Activated CD4-positive, alpha-beta T cell treated with anti-CD3 and anti-CD28 coated beads, Interleukin-2, amount 50 U/mL, for 4 hours (primary cell): ENCODE measurements at regions not wholly inside any gene's neighbourhood (a gene's known extent, or its start where the extent isn't known, plus 50 kb on each side); places are given as distances from the start of the nearest gene placed in this dataset.
"Not testable (repeated sequence)": the region's sequence is repeated elsewhere in the genome, so short reads cannot be mapped to it uniquely, and the experiment has no call there.

Experiments used
- DNase-seq, 2 experiments: peaks; one replicate each; pipeline ENCODE4 v3.0.0-alpha.2; 2020

DNA sequence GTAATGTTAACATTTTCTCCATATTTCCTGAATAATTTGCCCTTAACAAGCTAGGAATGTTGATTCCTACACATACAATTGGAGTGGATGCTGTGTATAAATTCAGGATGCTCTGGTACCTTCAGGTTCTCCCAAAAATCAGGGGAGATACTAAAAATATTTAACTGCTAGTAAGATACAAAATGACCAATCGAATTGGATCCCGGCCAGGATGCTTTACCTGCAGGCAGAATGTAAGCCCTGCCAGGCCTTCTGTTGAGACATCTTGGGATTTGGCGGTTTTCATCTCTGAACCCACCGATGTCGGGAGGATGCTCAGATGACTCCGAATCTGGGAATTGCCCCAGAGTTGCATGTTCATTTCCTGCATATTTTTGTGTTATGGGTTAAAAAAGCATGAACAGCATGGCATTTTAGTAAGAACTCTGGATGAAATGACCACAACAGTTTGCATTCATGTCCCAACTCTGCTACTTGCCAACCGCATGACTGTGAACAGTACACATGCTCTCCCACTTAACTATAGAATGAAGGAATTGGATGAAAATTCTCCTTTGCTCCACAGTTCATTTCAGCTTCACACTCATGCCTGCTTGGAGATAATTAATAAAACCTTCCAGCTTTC is 241.4 kb upstream of the TBL1XR1 start:
- DNase-seq: no peak

GRCh38 chr3:177439694-177440269 is 242.5 kb upstream of the TBL1XR1 start:
- no peak for DNase-seq

DNA sequence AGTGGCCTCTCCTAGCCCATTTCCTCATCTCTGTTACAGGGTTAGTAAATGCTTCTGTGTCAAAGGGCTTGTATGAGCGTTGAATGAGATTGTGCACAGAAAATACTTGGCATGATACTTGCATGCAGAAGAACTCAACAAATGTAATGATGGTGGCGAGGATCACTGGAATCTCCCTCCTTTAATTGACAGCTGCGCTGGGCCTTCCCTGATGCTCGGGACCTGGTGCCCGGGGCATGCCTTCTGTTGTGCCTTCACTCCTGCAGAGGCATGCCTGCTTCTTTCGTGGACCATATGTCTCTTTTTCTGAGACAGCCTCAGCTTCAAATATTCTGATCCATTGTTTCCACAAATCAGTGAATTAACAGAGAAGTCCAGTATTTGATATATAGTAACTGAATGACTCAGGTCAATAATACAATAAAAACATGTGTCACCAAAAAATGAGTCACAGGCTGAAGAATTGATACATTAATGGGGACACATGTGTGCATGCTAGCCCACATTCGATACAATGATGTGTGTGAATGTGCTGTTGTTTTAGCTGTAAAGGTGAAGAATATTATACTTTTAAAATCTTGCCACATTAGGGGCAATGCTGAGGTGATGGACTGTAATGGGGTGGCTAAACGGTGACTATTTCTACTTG is 243.3 kb upstream of the TBL1XR1 start:
- no peak for DNase-seq

GRCh38 chr3:177441276-177441812 is 244.1 kb upstream of the TBL1XR1 start:
- DNase-seq: no peak

- no peak for DNase-seq
Measured at GRCh38 chr3:177441813-177442646, 244.7 kb upstream of the TBL1XR1 start.

GRCh38 chr3:177443469-177443868 is 246.2 kb upstream of the TBL1XR1 start:
- no peak for DNase-seq

- DNase-seq: no peak
Measured at GRCh38 chr3:177444696-177445095, 247.4 kb upstream of the TBL1XR1 start.

- no peak for DNase-seq
Measured at GRCh38 chr3:177445549-177445948, 248.3 kb upstream of the TBL1XR1 start.

DNA sequence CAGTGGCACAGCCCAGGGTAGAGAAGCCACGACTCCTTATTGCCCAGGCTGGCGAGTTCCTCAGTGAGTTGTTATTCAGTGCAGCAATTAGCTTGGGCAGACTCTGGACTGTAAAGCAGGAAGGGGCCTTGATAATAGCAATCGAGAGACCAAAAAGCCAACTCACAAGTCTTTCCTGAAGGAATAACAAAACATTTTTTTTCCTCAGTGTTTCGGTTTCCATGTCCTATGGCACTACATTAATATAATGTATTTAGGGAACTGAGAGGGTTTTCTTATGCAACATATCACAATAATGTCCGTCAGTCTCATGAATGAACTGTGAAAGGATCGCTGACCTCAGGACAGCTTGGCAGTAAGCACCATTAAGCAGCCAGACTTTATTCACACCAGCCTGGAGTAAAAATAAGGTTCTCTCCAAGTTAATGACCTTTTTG is 248.9 kb upstream of the TBL1XR1 start:
- DNase-seq: no peak

GRCh38 chr3:177447938-177448337 is 250.7 kb upstream of the TBL1XR1 start:
- DNase-seq: no peak

DNA sequence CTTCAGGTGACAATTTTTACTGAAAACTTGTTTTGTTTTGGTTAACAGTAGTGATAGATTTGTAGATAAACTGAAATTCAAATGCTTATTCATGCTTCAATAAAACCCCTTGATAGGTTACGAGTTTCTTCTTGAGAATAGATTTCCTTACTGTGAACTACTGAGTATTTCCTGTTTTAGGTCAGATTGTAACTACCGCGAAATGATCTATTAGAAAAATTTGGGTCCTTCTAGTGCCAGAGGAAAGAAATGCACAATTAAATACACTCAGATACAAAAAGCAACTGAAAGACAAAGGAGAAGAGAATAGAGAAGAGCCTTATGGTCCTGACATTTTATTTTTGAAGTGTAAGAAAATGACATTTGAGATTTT is 251.7 kb upstream of the TBL1XR1 start:
- DNase-seq: no peak

DNA sequence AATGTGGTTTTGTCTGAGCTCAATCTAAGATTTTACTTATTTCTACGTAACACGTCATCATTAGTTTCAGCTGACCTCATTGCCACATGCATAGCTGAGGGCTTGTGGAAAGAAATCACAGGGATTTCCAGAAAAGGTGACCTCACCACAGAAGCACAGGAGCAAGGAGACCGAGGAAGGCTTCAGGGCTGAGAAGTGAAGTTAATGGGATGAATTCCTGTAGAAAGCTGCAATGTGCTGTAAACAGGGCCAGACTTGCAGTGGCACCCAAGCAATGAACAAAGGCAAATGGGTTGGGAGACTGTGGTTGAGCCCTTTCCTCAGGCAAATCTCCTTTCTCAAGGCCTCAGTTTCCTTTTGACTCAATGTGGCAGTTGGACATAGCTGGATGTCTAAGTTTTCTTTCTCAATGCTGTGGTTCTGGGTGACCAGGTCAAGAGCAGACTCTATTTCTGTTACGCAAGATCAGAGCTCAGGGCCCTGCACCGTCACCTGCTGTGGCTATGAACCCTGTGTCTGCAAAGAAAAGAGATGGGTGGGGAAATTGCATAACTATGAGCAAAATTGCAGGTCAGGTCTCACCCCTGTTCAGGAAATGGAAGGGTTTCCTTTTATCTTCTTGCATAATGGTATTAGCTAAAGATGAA is 252.2 kb upstream of the TBL1XR1 start:
- no peak for DNase-seq

DNA sequence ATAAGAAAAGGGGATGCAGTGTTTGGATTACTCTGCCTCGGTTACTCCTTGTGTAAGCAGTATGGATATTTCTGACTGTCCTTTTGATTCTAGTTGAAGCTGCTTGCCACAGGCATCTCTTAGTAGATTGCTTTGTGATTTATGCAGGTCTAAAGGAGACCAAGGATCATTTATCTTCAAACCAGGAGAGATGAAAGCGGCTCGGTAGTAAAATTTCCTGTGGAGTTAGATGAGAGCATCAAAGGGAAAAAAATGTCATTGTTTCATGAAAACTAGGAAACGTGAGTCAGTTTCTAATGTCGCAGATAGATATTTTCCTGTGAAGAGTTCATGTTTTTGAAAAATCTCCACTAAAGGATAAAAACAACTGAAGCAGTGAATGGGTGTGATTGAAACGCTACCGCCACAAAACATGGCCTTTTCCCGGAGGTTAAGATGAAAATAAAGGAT is 254.0 kb upstream of the TBL1XR1 start:
- no peak for DNase-seq

DNA sequence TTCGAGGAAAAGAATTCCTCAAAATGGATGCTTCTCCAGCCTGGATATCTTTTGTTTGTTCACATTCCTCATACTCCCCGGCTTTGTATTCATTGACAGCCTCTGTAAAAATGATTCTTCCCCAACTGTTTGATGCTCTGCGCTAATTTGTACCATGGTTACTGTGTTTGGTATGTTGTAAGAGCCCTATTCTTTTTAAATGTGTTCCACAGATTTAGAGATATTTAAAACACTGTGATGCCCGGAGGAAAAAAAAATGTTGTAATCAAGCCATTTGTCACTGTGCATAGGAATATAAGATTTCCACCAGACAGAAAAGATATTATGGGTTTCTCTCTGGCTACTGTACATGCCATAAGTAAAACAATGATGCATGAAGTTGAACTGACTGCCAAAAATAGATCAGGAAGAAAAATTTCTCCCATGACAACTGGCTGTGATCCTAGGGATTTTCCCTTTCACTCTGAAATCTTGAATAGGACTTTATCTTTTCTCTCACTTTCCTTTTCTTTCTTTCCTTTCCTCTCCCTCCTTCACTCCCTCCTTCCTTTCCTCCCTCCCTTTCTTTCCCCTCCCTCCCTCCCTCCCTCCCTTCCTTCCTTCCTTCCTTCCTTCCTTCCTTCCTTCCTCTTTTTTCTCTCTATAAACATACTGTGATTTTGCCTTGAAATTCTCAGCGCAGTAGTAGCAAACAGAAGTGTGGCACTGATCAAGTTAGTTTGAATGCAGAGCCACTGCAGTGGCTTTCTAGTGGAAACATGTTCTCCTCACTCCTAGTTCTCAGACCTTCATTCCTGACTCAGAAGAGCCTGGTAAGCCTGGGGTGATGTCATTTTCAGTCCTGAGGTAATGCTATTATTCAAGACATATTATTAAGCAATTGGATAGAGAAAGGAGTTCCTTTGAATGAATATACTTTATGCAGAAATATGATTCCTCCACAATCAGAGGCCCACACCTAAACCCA is 254.9 kb upstream of the TBL1XR1 start:
- no peak for DNase-seq

DNA sequence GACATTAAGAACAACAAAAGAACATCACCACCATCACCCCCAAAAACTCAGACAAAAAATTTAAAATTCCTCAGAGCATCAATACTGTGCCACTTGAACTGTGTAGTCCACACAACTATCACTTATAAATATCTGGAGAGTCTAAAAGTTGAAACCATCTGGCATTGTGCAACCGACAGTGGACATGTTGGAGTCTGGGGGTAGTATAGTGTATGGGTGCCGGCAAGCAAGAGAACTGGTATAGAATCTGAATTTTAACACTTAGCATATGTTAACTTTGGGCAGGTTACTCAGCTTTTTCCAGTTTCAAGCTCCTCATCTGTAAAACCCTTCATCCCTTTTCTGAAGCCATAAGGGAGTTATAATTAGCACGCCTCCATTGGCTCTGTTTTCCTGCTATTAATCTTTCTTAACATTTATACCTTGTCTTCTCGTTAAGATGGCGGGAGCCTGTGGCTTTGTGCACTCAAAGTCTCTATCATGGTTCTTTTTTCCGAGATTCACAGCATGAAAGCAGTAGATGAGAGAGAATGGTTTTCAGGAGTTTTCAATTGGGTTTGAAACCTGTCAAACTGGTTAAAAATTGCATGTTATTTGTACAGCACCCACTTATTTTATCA is 255.7 kb upstream of the TBL1XR1 start:
- no peak for DNase-seq

- no peak for DNase-seq
Measured at GRCh38 chr3:177453451-177453844, 256.2 kb upstream of the TBL1XR1 start.

DNA sequence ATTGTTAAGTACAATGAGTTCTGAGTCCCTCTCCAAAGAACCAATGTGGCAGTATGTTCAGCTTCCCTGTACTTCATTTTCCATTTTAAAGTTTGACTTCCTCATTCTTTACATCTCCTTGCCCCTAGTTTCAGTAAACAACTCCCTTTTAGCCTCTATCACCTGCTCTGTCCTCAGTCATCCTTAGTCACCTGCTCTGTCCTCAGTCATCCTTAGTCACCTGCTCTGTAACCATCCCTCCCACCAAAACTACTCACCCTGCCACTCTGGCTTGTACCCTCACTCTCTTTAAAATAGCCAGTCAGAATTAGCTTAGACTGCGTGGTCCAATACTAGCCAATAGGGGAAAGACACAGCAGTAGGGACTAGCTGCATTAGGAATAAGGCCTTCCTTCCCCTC is 259.9 kb upstream of the TBL1XR1 start:
- DNase-seq: not testable (repeated sequence)

GRCh38 chr3:177459401-177459800 is 262.1 kb upstream of the TBL1XR1 start:
- no peak for DNase-seq

GRCh38 chr3:177460047-177460446 is 262.8 kb upstream of the TBL1XR1 start:
- no peak for DNase-seq

DNA sequence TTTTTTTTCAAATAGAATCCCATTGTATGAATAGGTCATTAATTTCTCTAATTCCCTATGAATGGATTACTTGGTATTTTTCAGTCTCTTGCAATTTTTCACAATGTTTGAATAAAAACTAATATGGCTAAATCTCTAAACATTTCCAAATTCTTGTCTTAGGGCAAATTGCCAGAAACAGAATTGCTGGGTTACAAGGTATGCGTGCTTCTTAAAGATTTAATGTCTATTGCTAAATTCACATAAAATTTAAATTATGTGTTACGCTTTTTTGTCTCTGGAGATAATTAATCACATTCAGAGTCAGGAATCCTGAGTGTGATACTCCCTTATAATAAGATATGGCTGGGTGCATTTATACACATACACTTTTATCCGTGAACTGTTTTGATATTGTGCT is 264.5 kb upstream of the TBL1XR1 start:
- no peak for DNase-seq

DNA sequence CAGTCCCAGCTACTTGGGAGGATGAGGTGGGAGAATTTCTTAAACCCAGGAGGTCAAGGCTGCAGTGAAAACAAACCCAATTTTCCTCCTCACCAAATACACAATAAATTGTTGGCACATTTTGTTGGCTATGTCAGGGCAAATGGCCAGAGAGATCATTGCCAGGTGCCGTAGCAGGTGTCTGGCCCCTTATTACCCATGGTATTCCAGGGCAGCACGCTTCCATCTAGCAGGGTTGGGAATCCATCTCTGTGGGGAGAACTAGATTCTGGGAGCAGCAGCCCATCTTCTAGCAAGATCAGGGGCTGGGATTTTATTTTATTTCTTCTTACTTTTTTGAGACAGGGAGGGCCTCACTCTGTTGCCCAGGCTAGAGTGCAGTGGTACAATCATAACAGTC is 266.1 kb upstream of the TBL1XR1 start:
- not testable (repeated sequence) for DNase-seq
